ENCODE measurements at regions not wholly inside any gene's neighbourhood (a gene's known extent, or its start where the extent isn't known, plus 50 kb on each side); places are given as distances from the start of the nearest gene placed in this dataset.

DNA sequence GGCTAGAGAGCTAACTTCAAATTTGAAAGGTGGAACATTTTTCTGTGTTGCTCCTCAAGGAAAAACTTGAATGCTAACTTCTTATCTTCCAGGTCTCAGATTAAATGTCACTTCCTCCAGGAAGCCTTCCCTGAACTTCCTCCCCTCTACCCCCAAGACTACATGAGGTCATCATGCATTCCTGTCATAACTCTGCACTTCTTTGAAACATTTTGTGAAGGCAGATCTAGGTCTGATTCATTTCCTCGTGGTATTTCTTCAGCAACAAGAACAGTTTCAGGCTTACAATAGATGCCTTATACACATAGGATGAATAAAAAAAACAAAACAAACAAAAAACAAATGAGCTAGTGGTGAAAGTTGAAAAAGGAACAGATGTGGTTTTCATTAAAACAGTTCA is 97.1 kb upstream of the SRRM4 start:
- H3K27me3 ChIP-seq (ENCODE audit: control insufficient read depth, insufficient read depth, low read length): no peaks in the 10 kb centered on the region
- H3K9me3 ChIP-seq (ENCODE audit: control insufficient read depth, insufficient read depth, low read depth, low read length): no peaks in the 10 kb centered on the region
- no peaks in the 10 kb centered on the region for H3K4me1 ChIP-seq (ENCODE audit: control insufficient read depth, extremely low read depth, insufficient read depth, low read length)
- H3K27ac ChIP-seq (ENCODE audit: insufficient read depth, low read length): no peak overlapping the region
- H2AFZ ChIP-seq (ENCODE audit: low read length): no peak overlapping the region
- no peaks in the 10 kb centered on the region for H3K36me3 ChIP-seq (ENCODE audit: control insufficient read depth, insufficient read depth, low read length)
- no peak overlapping the region for H3K9ac ChIP-seq (ENCODE audit: insufficient read depth, low read length)
- TF ChIP-seq, protein P1, sequence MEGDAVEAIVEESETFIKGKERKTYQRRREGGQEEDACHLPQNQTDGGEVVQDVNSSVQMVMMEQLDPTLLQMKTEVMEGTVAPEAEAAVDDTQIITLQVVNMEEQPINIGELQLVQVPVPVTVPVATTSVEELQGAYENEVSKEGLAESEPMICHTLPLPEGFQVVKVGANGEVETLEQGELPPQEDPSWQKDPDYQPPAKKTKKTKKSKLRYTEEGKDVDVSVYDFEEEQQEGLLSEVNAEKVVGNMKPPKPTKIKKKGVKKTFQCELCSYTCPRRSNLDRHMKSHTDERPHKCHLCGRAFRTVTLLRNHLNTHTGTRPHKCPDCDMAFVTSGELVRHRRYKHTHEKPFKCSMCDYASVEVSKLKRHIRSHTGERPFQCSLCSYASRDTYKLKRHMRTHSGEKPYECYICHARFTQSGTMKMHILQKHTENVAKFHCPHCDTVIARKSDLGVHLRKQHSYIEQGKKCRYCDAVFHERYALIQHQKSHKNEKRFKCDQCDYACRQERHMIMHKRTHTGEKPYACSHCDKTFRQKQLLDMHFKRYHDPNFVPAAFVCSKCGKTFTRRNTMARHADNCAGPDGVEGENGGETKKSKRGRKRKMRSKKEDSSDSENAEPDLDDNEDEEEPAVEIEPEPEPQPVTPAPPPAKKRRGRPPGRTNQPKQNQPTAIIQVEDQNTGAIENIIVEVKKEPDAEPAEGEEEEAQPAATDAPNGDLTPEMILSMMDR (conservative IDR thresholded peaks at IDR 0.05 in 1 of 2, IDR thresholded peaks at IDR 0.05 in 1 of 2; ENCODE audit: low read depth in 1 of 2, low read length in 2 of 2): no peak
- no peak for TF ChIP-seq EZH2 (IDR thresholded peaks at IDR 0.05; ENCODE audit: low read length, missing control alignments)
- DNase-seq (ENCODE audit: low read depth in 2 of 2): no peak
- H3K4me2 ChIP-seq (ENCODE audit: extremely low read depth, insufficient read depth, low read length): no peak overlapping the region
- no peak overlapping the region for H3K4me3 ChIP-seq (replicated peaks in 1 of 4; ENCODE audit: control extremely low read depth in 1 of 4, insufficient read depth in 1 of 4, low read depth in 3 of 4, low read length in 4 of 4)
- H4K20me1 ChIP-seq (ENCODE audit: control insufficient read depth, extremely low read depth, insufficient read depth, low read length): no peaks in the 10 kb centered on the region
- no peaks in the 10 kb centered on the region for H3K79me2 ChIP-seq (ENCODE audit: control insufficient read depth, insufficient read depth, low read length)

DNA sequence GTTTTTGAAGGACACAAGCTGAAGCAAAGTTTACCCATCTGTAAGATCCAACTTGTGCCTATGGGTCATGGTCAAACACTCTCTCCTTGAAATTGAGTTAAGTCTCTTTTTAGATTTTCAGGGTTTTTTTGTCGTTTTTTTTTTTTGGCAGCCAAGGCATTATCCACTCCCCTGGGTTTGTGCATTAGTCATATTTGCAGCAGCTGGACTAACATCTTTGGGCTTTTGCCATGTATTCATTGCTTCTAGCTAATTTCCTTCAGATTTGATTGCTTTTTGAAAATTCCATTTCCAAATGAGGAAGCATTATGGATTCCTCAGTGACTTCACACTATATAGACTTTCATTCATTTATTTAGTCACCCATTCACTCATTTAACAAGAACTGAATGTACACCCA is 80.3 kb upstream of the SRRM4 start:
- TF ChIP-seq, protein P1 (conservative IDR thresholded peaks at IDR 0.05 in 1 of 2, IDR thresholded peaks at IDR 0.05 in 1 of 2; ENCODE audit: low read depth in 1 of 2, low read length in 2 of 2): no peak
- no peak for TF ChIP-seq EZH2 (IDR thresholded peaks at IDR 0.05; ENCODE audit: low read length, missing control alignments)
- DNase-seq (ENCODE audit: low read depth in 2 of 2): no peak
- Histone ChIP-seq H3K9ac (ENCODE audit: insufficient read depth, low read length) (no peak overlapping the region), H3K79me2 (ENCODE audit: control insufficient read depth, insufficient read depth, low read length) (no peaks in the 10 kb centered on the region), H2AFZ (ENCODE audit: low read length) (no peak overlapping the region), H3K27me3 (ENCODE audit: control insufficient read depth, insufficient read depth, low read length) (no peaks in the 10 kb centered on the region), H3K27ac (ENCODE audit: insufficient read depth, low read length) (no peak overlapping the region), H3K4me3 (replicated peaks in 1 of 4; ENCODE audit: control extremely low read depth in 1 of 4, insufficient read depth in 1 of 4, low read depth in 3 of 4, low read length in 4 of 4) (no peak overlapping the region), H3K4me2 (ENCODE audit: extremely low read depth, insufficient read depth, low read length) (no peak overlapping the region), H3K9me3 (ENCODE audit: control insufficient read depth, insufficient read depth, low read depth, low read length) (no peaks in the 10 kb centered on the region), H4K20me1 (ENCODE audit: control insufficient read depth, extremely low read depth, insufficient read depth, low read length) (no peaks in the 10 kb centered on the region), H3K36me3 (ENCODE audit: control insufficient read depth, insufficient read depth, low read length) (no peaks in the 10 kb centered on the region), H3K4me1 (ENCODE audit: control insufficient read depth, extremely low read depth, insufficient read depth, low read length) (no peaks in the 10 kb centered on the region)

DNA sequence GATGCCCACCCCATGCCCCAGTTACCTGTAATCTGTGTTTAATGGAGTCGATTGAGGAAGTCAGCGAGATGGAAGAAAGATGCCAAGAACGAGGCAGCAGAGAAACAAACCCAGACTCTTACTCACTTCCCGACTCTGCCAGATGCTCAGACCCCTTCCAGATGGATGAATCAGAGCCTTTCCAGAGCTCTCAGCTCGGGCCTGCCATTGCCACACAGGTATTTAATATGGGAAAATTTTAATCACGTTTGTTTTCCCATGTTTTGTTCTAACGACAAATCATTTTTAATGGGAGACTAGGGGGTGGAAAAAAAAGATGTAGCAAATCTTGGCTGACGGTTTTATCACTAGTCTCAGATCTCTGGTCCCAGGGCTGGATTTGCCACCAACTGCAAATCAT is 72.5 kb upstream of the SRRM4 start:
- H3K4me1 ChIP-seq (ENCODE audit: control insufficient read depth, extremely low read depth, insufficient read depth, low read length): no peaks in the 10 kb centered on the region
- no peaks in the 10 kb centered on the region for H3K79me2 ChIP-seq (ENCODE audit: control insufficient read depth, insufficient read depth, low read length)
- no peak overlapping the region for H3K9ac ChIP-seq (ENCODE audit: insufficient read depth, low read length)
- H3K4me2 ChIP-seq (ENCODE audit: extremely low read depth, insufficient read depth, low read length): no peak overlapping the region
- TF ChIP-seq, protein P1 (conservative IDR thresholded peaks at IDR 0.05 in 1 of 2, IDR thresholded peaks at IDR 0.05 in 1 of 2; ENCODE audit: low read depth in 1 of 2, low read length in 2 of 2): no peak
- no peak for TF ChIP-seq EZH2 (IDR thresholded peaks at IDR 0.05; ENCODE audit: low read length, missing control alignments)
- H4K20me1 ChIP-seq (ENCODE audit: control insufficient read depth, extremely low read depth, insufficient read depth, low read length): no peaks in the 10 kb centered on the region
- H3K9me3 ChIP-seq (ENCODE audit: control insufficient read depth, insufficient read depth, low read depth, low read length): no peaks in the 10 kb centered on the region
- no peaks in the 10 kb centered on the region for H3K36me3 ChIP-seq (ENCODE audit: control insufficient read depth, insufficient read depth, low read length)
- H3K27me3 ChIP-seq (ENCODE audit: control insufficient read depth, insufficient read depth, low read length): no peaks in the 10 kb centered on the region
- no peak overlapping the region for H3K4me3 ChIP-seq (replicated peaks in 1 of 4; ENCODE audit: control extremely low read depth in 1 of 4, insufficient read depth in 1 of 4, low read depth in 3 of 4, low read length in 4 of 4)
- H3K27ac ChIP-seq (ENCODE audit: insufficient read depth, low read length): no peak overlapping the region
- DNase-seq (ENCODE audit: low read depth in 2 of 2): no peak
- no peak overlapping the region for H2AFZ ChIP-seq (ENCODE audit: low read length)
